Fibroblast of the aortic adventitia (primary cell): ENCODE measurements at regions not wholly inside any gene's neighbourhood (a gene's known extent, or its start where the extent isn't known, plus 50 kb on each side); places are given as distances from the start of the nearest gene placed in this dataset.

Experiments used
- DNase-seq: peaks from one replicate; pipeline ENCODE4 v3.0.0-alpha.2; 2010; ENCODE audit warnings: low read depth
- H3K4me3 ChIP-seq: 2 replicates; pipeline ENCODE4 v1.5.1; 2011; ENCODE audit warnings: low read depth, mild to moderate bottlenecking, control low read depth, low read length, moderate library complexity
- TF ChIP-seq, protein P1 (sequence below): IDR thresholded peaks from 2 replicates; pipeline ENCODE4 v1.5.1; 2011; ENCODE audit warnings: mild to moderate bottlenecking, low read length, control low read depth, inconsistent platforms; ENCODE audit not compliant: insufficient read depth

DNA sequence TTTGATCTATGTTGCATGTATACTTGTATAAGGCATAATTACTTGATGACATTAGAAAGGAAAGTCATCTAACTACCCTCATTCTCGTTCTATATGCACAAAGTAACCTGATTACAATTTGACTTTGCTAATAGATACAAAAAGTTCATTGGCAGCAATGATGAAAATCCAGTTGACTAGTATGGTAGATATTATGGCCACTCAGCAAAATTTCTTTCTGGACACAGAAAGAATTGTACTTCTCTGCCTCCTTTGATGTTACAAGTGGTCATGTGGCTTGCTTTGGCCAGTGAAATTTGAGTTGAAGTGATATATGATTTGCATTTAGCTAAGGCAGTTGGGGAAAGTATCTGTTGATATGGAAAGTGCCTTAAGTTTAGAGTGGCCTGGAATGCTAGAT lies 723.7 kb upstream of the ARRDC3 start:
- no peak for DNase-seq
- H3K4me3 ChIP-seq, result no peak overlapping the region
- TF ChIP-seq, protein P1, sequence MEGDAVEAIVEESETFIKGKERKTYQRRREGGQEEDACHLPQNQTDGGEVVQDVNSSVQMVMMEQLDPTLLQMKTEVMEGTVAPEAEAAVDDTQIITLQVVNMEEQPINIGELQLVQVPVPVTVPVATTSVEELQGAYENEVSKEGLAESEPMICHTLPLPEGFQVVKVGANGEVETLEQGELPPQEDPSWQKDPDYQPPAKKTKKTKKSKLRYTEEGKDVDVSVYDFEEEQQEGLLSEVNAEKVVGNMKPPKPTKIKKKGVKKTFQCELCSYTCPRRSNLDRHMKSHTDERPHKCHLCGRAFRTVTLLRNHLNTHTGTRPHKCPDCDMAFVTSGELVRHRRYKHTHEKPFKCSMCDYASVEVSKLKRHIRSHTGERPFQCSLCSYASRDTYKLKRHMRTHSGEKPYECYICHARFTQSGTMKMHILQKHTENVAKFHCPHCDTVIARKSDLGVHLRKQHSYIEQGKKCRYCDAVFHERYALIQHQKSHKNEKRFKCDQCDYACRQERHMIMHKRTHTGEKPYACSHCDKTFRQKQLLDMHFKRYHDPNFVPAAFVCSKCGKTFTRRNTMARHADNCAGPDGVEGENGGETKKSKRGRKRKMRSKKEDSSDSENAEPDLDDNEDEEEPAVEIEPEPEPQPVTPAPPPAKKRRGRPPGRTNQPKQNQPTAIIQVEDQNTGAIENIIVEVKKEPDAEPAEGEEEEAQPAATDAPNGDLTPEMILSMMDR, result no peak

DNA sequence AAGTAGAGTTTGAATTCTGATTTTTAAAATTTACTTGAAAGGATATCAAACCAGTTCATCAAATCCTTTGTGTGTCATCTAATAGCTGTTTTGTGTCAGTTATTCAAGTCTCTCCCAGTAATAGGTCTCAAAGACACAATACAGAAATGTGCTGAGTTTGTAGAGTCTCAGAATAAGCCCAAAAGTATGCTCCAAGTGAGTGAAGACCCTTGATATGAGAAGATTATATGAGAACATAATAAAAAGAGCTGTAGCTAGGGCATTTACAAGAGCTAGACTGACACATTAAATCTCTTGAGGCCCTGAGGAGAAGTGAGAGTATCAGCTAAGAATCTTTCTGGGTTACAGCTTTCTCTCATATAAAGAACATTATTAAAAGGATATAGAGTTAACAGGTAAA lies 721.0 kb upstream of the ARRDC3 start:
- no peak for DNase-seq
- TF ChIP-seq, protein P1, result no peak
- H3K4me3 ChIP-seq, result no peak overlapping the region

DNA sequence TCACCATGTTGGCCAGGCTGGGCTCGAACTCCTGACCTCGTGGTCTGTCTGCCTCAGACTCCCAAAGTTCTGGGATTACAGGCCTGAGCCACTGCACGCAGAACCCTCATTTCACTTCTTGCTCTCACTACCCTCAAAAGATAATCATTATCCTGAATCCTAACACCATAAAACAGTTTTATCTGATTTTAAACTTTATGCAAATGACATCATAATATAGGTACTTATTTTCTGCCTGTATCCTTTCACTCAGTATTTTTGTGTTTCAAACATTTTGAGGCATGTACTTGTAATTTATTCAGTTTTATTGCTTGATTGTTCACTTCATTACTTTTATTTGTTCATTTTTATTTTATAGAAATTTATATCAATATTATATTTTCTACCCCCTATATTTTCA lies 719.2 kb upstream of the ARRDC3 start:
- DNase-seq, result no peak
- TF ChIP-seq, protein P1, result no peak
- H3K4me3 ChIP-seq, result no peak overlapping the region

DNA sequence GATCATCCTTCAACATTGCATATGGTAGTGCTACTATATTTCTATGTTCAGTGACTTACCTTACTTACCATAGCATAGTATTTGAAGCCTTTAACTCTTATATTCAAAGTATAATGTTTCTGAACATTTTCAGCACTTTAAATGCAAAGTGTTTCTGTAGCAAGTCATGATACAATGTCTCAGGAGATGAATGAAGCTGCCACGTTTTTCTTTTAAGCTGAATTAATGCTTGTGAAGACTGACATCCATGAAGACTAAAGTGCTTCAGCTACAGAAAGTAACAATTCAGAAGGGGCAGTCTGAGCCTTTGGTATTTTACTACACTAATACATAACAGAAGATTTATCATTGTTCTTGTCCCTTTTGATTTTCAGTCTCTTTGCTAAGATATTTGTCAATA lies 709.1 kb upstream of the ARRDC3 start:
- H3K4me3 ChIP-seq, result no peak overlapping the region
- TF ChIP-seq, protein P1, result no peak
- no peak for DNase-seq

DNA sequence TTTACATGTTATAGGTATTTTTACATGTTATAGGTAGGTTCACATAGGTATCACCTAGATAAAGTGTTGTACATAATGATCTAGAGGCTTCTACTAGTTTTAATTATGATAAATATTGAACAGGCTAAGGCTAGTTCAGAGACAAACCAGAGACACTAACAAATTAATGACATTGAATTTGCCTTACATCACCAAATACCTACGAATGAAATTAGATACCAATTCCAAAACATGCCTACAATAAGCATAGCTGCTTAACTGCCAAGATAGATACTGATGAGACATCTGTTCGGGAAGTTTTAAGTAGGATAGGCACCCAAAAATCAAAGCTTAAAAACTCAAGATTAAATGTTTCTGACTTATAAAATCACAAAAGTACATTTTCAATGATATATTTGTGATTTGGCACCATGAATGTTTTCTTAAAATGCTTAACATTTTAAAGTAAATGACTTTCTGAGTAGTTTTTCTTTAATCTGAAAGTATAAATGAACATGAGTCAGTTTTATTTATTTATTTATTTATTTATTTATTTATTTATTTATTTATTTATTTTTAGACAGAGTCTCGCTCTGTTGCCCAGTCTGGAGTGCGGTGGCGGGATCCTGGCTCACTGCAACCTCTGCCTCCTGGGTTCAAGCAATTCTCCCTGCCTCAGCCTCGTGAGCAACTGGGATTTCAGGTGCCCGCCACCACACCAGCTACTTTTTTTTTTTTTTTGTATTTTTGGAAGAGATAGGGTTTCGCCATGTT lies 703.1 kb upstream of the ARRDC3 start:
- TF ChIP-seq, protein P1, result no peak
- DNase-seq, result no peak
- no peak overlapping the region for H3K4me3 ChIP-seq

DNA sequence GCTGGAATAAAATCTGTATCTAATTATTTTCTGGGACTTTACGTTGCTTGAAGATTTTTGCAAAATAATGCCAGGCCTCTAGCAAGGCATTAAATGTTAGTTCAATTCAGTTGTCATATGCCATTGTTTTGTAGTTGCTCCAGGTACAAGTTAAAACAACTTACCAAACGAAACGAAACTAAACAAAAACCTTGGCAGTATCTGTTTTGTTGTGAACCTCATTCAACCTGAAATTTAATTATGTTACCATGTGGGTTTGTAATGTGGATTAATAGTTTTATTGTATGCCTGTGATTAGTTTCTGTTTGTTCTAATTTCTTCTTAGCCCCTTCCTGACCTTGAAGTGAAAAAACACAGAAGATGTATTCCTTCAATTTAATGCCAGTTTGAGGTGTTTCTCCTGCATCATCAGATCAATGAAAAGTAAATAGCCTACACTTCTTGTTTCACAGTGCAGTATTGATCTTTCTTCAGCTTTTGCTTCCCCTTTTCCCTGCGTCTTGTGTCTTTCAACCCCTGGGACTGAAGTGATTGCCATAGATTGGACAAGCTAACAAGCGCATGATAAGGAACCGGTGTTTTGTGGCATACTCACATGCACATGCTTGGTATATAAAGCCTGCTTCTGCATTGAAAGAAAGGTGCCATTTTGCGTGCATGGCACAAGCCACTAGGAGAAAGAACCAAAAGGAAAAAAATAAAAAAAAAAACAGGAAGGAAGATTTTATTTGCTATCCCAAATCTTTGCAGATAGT lies 699.0 kb upstream of the ARRDC3 start:
- TF ChIP-seq, protein P1, result no peak
- DNase-seq, result no peak
- no peak overlapping the region for H3K4me3 ChIP-seq
